Mucosa of stomach (tissue), 1 donor: ENCODE measurements at regions not wholly inside any gene's neighbourhood (a gene's known extent, or its start where the extent isn't known, plus 50 kb on each side); places are given as distances from the start of the nearest gene placed in this dataset.
"Not testable (repeated sequence)": the region's sequence is repeated elsewhere in the genome, so short reads cannot be mapped to it uniquely, and the experiment has no call there.

Source experiments
- H3K27me3 ChIP-seq: one replicate; pipeline ENCODE4 v1.7.0; 2013; ENCODE audit warnings: mild to moderate bottlenecking, low read length; ENCODE audit not compliant: control insufficient read depth, insufficient read depth
- H3K36me3 ChIP-seq: one replicate; pipeline ENCODE4 v1.7.0; 2013; ENCODE audit warnings: low read length; ENCODE audit not compliant: control insufficient read depth, insufficient read depth
- H3K4me1 ChIP-seq: one replicate; pipeline ENCODE4 v1.7.0; 2013; ENCODE audit warnings: mild to moderate bottlenecking, low read length; ENCODE audit not compliant: control insufficient read depth, insufficient read depth
- H3K4me3 ChIP-seq: one replicate; pipeline ENCODE4 v1.7.0; 2013; ENCODE audit warnings: low read length
- H3K9ac ChIP-seq: one replicate; pipeline ENCODE4 v1.7.0; 2013; ENCODE audit warnings: mild to moderate bottlenecking, low read length, moderate library complexity
- H3K9me3 ChIP-seq: one replicate; pipeline ENCODE4 v1.7.0; 2013; ENCODE audit warnings: mild to moderate bottlenecking, low read length, moderate library complexity; ENCODE audit not compliant: control insufficient read depth
- donor health status: Pancreatic carcinoma.

DNA sequence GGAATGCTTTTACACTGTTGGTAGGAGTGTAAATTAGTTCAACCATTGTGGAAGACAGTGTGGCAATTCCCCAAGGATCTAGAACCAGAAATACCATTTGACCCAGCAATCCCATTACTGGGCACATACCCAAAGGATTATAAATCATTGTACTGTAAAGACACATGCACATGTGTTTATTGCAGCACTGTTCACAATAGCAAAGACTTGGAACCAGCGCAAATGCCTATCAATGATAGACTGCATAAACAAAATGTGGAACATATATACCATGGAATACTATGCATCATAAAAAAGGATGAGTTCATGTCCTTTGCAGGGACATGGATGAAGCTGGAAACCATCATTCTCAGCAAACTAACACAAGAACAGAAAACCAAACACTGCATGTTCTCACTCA, 174.8 kb upstream of the KRR1 start:
- H3K27me3 ChIP-seq, H3K36me3 ChIP-seq, H3K4me3 ChIP-seq, H3K4me1 ChIP-seq, H3K9ac ChIP-seq, H3K9me3 ChIP-seq: not testable (repeated sequence)

DNA sequence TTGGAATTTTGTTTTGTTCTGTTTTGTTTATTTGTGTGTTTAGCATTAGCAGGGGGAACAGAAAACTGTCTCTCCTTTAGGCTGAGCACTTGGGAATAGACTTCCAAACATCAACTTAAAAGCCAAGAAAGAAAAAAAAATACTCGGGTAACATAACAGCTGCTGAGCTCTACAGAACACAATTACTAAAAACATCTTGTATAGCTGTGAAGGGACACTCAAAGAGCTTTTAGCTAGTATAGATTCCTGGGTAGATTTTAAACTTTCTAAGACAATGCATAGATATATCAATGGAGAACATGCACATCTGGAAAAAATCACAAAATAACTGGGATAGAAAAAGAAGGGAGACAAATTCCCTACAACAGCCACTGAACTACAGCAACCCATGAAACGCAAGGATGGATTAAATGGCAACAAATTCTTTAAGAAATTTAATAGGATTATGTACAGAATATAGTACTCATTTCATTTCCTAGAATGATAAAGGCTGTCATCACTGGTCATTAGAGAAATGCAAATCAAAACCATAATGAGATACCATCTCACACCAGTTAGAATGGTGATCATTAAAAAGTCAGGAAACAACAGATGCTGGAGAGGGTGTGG, 174.3 kb upstream of the KRR1 start:
- no peaks in the 10 kb centered on the region for H3K9me3 ChIP-seq
- H3K9ac ChIP-seq, result no peak overlapping the region
- H3K36me3 ChIP-seq, result no peaks in the 10 kb centered on the region
- no peaks in the 10 kb centered on the region for H3K4me1 ChIP-seq
- H3K27me3 ChIP-seq, result no peaks in the 10 kb centered on the region
- no peak overlapping the region for H3K4me3 ChIP-seq

DNA sequence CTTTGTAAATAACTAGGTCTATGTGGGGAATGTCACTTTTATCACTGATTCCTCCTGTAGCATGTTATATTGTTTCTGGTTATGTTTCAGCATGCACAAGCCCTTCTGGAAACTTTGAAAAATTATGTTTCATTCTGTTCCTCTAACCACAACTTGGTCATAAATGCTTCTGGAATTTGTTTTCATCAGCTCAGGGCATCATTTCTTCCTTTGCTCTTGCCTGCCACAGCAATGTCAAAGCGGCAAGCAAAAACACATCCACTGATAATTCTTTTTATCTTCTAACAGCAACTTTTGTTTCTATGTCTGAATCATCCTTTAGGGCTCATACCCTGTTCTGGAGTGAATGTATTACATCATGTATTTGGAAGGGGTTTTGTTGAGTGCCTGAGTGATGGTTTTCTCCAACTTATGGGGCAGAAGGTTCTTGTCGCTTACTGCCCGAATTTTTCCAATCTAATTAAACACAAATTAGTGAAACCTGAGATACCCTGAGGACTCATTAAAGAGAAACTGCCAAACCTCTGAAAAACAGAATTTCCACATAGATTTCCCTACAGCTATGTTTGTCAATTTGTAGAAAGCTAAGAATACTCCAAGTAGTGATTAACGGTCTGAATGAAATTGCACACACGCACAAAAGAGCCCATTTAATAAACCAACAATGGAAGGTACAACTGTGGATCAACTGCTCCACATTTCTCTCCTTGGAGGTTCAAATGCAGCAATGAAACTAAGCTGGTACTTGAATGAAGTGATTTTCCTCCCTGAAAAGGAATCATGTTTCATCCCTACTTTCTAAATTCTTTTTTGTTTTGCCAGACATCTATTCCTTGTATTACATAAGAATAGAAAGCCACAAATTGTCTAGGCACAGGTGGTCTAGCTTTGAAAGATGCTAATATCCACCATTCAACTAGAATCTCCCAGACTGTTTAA, 173.5 kb upstream of the KRR1 start:
- H3K36me3 ChIP-seq, result no peaks in the 10 kb centered on the region
- no peaks in the 10 kb centered on the region for H3K9me3 ChIP-seq
- H3K9ac ChIP-seq, result no peak overlapping the region
- no peak overlapping the region for H3K4me3 ChIP-seq
- no peaks in the 10 kb centered on the region for H3K27me3 ChIP-seq
- no peaks in the 10 kb centered on the region for H3K4me1 ChIP-seq

DNA sequence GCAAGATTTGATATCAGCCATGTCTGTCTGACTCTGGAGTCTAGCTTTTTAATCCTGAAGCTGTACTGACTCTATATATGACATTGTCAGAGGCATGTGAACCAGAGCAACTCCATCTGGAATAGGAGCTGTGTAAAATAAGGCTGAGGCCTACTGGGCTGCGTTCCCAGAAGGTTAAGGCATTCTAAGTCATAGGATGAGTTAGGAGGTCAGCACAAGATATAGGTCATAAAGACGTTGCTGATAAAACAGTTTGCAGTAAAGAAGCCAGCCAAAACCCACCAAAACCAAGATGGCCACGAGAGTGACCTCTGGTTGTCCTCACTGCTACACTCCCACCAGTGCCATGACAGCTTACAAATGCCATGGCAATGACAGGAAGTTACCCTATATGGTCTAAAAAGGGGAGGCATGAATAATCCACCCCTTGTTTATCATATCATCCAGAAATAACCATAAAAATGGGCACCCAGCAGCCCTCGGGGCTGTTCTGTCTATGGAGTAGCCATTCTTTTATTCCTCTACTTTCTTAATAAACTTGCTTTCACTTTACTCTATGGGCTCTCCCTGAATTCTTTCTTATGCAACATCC, 172.7 kb upstream of the KRR1 start:
- not testable (repeated sequence) for H3K9me3 ChIP-seq, H3K27me3 ChIP-seq, H3K36me3 ChIP-seq, H3K9ac ChIP-seq, H3K4me3 ChIP-seq, H3K4me1 ChIP-seq

DNA sequence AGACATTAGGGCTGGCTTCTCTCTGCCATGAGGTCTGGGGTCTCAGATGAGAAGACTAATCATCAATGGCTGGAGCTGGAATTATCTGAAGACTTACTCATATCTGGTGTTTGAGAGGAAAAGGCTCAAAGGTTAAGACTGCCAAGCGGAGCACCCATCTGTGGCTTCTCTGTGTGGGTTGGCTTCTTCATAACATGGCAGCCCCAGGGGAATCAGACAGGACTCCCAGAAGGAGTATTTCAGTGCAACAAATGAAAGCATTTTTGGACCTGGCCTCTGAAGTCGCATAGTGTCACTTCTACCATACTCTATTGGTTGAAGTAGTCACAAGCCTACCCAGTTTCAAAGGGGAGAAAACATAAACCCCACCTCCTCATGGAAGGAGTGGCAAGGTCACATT, 171.8 kb upstream of the KRR1 start:
- Histone ChIP-seq H3K9me3 (no peaks in the 10 kb centered on the region), H3K4me1 (no peaks in the 10 kb centered on the region), H3K9ac (no peak overlapping the region), H3K27me3 (no peaks in the 10 kb centered on the region), H3K36me3 (no peaks in the 10 kb centered on the region), H3K4me3 (no peak overlapping the region)

DNA sequence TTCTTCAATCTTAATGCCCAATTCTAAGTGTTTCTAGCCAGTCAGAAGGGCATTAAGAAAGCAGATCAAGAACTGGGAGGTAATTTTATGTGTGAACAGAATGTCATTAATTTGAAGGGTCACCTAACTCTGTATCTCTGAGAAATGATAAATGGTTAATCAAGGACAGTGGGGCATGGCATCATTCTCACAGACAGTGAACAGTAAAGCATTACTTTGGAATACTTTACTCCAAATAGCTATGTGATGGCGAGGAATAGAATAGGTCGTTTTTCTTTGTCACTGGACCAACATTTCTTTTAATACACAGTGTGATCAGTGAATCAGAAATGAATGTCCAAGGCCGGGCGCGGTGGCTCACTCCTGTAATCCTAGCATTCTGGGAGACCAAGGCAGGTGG, 166.1 kb upstream of the KRR1 start:
- Histone ChIP-seq H3K4me1 (no peaks in the 10 kb centered on the region), H3K4me3 (no peak overlapping the region), H3K36me3 (no peaks in the 10 kb centered on the region), H3K9ac (no peak overlapping the region), H3K27me3 (no peaks in the 10 kb centered on the region), H3K9me3 (no peaks in the 10 kb centered on the region)

DNA sequence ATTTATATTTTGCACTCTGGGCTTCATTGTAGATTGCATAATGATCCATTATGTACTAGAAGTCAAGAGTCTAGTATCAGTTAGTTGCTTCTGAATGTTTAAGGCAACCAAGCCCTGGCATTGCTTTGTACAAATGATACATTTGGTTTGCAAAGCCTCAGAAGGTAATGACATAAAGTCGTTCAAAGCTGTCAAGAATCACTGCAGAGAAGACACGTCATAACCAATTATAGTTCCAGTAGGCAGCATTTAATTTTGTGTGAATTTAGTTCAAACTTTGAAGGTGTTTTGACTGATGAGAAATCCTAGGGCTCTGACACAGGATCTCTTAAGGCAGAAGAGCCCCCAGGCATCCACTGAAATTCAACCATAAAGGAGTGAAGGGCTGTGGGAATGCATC, 163.0 kb upstream of the KRR1 start:
- no peak overlapping the region for H3K4me3 ChIP-seq
- no peaks in the 10 kb centered on the region for H3K9me3 ChIP-seq
- H3K36me3 ChIP-seq, result no peaks in the 10 kb centered on the region
- no peak overlapping the region for H3K9ac ChIP-seq
- H3K4me1 ChIP-seq, result no peaks in the 10 kb centered on the region
- H3K27me3 ChIP-seq, result no peaks in the 10 kb centered on the region

DNA sequence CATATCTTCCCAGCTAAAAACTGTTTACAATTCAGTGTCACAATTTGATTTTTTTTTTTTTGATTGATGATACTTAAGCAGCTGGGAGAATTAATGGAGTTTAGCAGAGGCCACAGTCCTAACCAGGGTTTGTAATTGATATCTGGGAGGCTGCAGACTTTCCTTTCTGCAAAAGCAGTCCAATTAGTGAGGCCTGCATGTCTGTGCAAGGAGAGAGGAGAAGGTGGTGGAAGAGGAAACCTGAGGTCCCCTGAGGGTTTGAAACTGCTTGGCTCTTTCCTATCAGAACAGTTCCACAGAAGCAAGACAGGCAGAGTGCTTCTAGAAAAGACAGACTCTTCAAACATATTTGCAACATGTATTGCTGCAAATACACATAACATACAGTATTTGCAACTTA, 160.8 kb upstream of the KRR1 start:
- no peaks in the 10 kb centered on the region for H3K9me3 ChIP-seq
- H3K4me3 ChIP-seq, result no peak overlapping the region
- no peak overlapping the region for H3K9ac ChIP-seq
- H3K27me3 ChIP-seq, result no peaks in the 10 kb centered on the region
- peaks cover 6% of the 10 kb centered on the region for H3K4me1 ChIP-seq
- no peaks in the 10 kb centered on the region for H3K36me3 ChIP-seq

DNA sequence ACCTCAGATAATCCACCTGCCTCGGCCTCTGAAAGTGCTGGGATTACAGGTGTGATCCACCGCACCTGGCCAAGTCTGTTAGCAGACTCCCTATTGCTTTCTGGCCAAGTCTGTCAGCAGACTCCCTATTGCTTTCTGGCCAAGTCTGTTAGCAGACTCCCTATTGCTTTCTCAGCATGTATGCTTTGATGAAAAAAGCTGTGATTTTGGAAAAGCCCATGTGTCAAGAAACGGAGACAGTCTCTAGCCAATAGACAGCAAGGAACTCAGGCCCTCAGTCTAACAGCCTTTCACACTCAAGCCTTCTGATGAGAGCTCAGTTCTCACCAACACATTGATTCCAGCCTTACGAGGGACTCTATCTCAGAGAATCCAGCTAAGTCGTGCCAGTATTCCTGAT, 158.8 kb upstream of the KRR1 start:
- H3K36me3 ChIP-seq, result no peaks in the 10 kb centered on the region
- no peak overlapping the region for H3K9ac ChIP-seq

DNA sequence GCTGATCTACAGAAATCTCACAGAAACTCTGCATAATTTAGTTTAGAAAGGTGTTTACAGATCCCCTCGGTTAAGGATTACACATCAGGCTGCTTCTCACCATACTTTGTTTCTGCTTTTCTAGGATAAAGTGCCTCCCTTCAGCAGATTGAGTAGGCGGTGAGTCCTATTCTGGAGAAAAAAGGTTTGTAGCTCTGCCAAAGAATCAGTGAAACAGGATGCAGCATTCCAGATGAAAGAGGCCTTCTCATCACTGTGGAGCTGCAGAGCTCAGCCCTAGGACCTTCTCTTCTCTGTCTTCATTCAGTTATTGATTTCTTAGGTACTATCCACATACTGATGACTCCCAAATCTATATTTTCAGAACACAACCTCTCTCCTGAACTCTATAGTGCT, 155.5 kb upstream of the KRR1 start:
- H3K4me3 ChIP-seq, result no peak overlapping the region
- H3K36me3 ChIP-seq, result no peaks in the 10 kb centered on the region
- no peak overlapping the region for H3K9ac ChIP-seq
- peaks cover 17% of the 10 kb centered on the region for H3K4me1 ChIP-seq
- H3K9me3 ChIP-seq, result no peaks in the 10 kb centered on the region
- H3K27me3 ChIP-seq, result no peaks in the 10 kb centered on the region

More for the DNA sequence above, 158.8 kb upstream of the KRR1 start:
- H3K27me3 ChIP-seq, result no peaks in the 10 kb centered on the region
- H3K4me1 ChIP-seq, result peaks cover 17% of the 10 kb centered on the region
- no peaks in the 10 kb centered on the region for H3K9me3 ChIP-seq
- H3K4me3 ChIP-seq, result no peak overlapping the region

DNA sequence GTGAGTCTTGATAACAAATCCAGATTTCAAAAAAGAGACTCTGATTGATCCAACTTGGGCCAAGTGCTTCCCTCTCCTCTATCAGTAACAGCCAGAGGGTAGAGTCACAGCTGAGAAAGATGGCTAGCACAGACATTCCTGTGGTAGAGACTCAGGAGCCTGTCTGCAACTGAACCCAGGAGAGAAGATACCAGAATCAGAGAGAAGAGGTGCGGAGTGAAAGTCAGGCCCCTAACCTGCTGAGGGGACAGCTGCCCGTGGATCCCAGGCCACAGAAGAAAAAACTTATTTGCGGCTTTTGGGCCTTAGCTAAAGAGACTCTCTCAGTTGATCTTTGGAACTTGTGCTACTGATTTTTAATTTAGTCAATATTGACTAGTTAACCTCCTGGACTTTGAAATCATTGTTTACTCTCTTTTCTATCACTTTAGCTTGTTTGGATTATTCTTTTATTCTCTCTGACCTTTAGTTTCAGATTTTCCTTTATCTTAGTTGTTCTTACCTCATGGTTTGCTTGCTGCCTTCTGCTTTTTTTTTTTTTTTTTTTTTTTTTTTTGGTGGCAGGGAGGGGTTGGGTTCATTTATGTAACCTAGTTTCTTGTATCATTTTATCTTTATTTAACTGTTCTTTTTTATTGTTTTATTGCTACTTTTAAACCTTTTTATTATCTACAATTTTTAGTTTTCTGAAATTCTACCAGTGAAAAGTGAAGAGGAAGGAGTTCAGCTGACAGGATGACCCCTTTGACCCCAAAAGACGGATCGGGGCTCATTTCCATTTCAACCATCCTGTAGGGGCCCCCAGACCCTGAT, 154.9 kb upstream of the KRR1 start:
- H3K4me1 ChIP-seq, result peaks cover 17% of the 10 kb centered on the region
- H3K36me3 ChIP-seq, result no peaks in the 10 kb centered on the region
- H3K4me3 ChIP-seq, result no peak overlapping the region
- no peak overlapping the region for H3K9ac ChIP-seq
- H3K9me3 ChIP-seq, result no peaks in the 10 kb centered on the region
- no peaks in the 10 kb centered on the region for H3K27me3 ChIP-seq

DNA sequence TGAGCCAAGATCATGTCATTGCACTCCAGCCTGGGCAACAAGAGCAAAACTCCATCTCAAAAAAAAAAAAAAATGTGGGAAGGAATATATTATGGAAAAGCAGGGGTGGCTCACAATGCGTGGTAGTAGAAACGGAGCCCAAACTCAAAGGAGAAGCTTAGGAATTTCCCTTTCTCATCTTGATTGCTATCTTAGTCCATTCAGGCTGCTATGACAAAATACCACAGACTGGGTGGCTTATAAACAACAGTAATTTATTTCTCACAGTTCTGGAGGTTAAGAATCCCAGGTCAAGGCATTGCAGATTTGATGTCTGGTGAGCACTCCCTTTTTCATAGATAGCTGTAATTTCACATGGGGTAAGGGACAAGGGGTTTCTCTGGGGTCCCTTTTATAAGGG, 153.8 kb upstream of the KRR1 start:
- Histone ChIP-seq H3K4me1 (peaks cover 17% of the 10 kb centered on the region), H3K9me3 (no peaks in the 10 kb centered on the region), H3K9ac (no peak overlapping the region), H3K4me3 (no peak overlapping the region), H3K36me3 (no peaks in the 10 kb centered on the region), H3K27me3 (no peaks in the 10 kb centered on the region)
